Activated T-helper 1 cell treated with Interleukin-2 at 50 U/mL for 16 hours (primary cell): ENCODE measurements at regions not wholly inside any gene's neighbourhood (a gene's known extent, or its start where the extent isn't known, plus 50 kb on each side); places are given as distances from the start of the nearest gene placed in this dataset.

Experiments
- DNase-seq: peaks from one replicate; pipeline ENCODE4 v3.0.0-alpha.2; 2020; ENCODE audit warnings: low read depth

DNA sequence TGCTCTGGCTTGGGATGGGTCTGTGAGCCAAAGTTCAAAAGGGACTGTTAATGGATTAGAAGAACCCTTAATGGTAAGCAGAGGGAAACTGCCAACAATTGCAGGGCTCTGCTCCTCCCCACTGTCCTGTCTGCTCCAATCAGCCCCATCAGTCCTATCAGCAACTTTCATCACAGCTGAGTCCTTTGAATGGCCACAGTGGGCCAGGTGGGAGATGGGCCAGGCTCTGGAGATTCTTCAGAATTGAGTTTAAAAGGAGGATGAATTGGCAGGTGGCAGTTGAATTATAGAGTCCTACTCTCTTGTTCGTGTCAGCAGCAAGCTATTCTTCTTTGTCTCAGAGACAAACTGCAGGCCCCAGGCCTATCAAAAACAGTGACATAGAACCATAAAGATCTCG is 573.9 kb downstream of the EPHA4 start:
- no peak for DNase-seq

DNA sequence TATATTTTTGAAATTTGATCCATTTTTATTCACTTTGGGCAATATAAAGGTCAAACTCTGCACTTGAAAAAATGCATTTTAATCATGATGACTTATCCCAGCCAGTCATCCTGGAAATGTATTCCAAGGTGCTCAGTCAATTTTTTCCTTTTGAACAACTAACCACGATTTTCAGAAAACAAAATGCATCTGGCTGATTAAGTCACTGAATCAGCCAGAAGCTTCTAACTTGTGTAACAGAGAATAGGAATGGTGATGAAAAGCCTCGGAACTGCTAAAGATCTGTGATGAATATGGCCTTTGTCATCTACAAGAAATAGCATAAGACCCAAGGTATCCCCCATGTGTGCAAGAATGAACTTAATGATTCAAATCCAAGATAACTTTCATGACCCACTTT is 572.7 kb downstream of the EPHA4 start:
- no peak for DNase-seq

DNA sequence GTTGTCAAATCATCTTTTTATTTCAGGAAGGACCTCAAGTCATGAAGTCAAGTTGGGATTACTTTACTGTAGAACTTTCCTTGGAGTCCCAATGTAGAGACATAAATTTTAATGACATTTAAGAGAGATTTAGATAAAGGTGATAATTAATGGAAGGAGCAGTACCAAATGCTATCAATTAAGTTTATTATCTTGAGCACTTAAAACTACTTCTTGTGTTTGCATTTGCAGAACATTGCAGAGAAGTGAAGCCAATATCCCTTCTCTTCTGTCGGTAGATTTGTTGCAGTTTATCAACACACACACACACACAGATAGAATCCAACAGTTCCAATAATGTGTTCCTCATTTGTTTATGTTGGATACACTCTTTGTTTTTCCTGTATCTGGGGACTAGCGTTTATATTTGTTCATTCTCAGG is 570.7 kb downstream of the EPHA4 start:
- no peak for DNase-seq

DNA sequence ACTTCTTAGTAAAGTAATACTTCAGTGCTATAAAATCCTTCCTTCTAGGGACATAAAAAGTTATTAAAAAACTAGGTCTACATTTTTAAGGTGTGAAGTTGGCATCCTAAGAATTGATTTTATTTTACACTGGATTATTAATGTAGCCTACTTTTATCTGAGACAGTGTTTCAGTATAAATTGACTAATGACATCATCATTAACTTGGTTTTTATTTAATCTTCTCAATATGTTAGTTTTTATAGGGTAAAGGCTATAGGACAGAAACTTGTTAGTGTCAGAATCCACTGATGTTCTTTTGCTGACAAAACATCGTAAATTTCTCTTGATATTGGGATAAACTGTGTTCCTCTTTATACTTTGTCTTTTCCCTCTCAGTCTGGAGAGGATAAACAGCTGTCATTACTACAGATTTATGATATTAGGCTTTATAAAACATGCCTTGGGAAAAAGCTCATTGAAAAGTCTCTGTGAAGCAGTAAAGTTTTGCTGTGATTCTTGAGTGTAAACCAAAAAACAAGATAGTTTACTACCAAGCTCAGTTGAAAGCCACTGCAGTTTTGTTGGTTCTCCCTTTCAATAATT is 569.9 kb downstream of the EPHA4 start:
- DNase-seq, result no peak

DNA sequence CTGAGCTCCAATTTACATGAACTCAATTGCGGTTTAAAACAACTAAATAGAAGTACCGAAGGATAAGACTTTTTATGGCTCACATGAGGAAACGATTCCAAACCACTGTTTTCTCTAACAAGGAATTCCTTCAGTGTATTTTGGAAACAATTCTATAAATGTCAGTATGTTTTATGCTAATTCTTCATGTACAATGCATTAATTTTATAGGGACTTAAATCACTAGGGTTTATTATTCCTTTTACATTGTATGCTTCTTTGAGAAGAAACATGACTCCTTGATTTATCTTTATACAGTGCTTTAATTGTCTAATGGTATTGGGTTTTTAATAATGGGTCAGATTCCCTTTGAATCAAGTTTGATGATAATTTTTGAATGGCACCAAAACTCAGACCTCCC is 566.8 kb downstream of the EPHA4 start:
- no peak for DNase-seq

DNA sequence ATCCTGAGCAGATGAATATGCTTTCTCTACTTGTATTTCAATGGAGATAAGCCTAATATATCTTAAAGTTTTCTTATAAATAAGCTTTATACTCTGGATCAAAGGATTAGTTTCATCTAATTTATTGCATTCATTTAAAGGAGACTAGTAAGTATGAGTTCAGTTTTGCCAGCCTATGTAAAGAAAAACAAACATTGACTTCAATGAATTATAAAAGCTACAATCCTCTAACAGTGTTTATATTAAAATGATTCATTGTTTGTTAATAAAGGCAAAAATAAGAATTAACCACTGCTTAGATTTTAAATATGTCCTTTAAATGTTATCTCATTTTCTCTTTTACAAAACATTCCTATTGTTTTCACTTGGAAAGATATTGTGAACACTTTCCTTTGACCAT is 566.0 kb downstream of the EPHA4 start:
- DNase-seq, result no peak

DNA sequence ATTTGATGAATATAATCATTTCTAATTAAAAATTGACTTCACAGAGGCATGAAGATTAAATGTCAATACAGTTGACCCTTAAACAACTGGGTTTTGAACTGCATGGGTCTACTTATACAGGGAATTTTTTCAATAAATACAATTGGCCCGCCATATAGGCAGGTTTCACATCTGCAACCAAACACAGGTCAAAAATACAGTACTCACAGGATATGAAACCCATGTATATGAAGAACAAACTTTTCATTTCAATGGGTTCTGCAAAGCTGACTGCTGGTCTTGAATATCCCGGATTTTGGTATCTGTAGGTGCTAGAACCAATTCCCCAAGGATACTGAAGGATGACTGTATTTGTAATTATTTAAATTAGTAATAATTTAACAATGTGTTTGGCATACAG is 555.6 kb downstream of the EPHA4 start:
- DNase-seq, result no peak

DNA sequence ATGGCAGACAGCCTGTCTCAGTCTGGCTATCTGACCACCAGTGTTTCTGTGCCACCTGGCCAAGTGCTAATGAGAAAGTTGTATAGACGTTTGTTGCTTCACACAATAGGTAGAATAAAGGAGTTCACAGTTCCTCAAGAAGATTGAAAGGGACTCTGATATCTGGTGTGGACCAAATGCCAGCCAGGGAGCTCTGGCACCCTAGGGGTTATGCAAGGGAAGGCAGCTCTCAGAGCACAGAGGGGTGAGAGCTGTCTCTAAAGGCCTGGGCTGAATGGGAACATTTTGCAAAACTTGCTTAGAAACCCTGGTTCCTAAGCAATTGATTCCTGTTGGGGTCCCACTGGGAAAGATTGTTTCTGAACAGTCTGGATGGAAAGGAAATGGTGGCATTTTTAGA is 553.8 kb downstream of the EPHA4 start:
- DNase-seq, result no peak

DNA sequence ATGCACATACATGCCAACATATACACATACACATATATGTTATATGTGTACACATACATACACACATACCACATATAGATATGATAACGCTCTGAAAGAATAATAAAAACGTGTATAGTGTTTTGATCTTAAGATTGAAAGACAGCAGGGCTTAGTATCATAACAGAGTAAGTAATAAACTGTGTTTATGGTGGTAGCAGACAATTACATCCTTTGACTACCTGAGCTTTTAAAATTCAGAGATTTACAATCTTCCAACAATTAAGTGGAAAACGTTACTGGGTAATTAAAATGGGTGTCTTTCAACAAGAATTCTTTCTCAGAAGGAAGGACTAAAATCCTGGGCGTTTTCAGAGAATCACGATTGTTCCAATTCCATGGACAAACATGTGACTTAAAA is 552.4 kb downstream of the EPHA4 start:
- DNase-seq, result no peak

DNA sequence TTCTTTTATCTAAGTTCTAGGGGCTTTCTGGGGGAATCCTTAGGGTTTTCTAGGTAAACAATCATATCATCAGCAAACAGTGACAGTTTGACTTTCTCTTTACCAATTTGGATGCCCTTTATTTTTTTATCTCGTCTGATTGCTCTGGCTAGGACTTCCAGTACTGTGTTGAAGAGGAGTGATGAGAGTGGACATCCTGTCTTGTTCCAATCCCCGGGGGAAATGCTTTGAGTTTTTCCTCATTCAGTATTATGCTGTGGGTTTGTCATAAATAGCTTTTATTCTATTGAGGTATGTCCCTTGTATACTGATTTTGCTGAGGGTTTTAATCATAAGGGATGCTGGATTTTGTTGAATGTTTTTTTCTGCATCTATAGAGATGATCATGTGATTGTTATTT is 549.5 kb downstream of the EPHA4 start:
- no peak for DNase-seq

DNA sequence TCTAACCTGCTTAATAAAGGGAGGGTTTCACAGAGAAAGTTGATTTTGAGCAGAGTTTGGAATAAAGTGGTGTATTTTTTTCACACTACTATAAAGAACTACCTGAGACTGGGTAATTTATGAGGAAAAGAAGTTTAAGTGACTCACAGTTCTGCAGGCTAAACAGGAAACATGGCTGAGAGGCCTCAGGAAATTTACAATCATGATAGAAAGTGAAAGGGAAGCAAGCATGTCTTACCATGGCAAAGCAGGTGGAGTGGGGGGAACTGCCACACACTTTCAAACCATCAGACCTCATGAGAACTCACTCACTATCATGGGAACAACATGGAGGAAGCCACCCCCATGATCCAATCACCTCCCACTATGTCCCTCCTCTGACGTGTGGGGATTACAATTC is 546.7 kb downstream of the EPHA4 start:
- DNase-seq, result no peak

DNA sequence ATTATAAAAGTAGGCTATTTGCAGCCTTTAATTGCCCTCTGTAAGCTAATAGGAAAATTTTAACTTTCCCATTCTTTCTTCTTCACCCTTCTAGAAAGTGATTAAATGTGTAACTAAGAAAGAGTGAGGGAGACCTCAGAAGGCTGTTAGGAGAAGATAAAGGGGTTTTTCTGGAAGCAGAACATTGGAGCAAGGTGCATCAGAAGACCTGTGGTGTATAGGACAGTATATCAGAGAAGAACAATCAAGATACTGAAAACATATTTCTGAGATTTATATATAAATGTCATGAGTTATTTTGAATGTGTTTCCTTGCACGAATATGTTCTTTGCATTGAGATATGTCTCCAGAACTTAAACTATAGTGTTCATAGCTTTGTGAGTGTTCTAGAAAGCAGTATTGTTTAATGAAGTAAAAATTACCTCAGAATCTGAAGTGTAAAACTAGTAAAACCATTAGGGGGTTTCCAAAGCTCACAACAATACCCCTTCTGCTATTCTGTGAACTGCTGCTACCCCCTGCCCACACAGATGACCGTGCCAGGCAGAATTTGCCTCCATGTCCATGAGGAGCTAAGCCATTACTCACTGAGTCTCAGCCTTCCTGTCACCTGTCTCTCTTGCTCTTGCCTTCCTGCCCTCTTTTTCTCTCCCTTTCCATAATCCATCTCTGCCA is 537.9 kb downstream of the EPHA4 start:
- no peak for DNase-seq

DNA sequence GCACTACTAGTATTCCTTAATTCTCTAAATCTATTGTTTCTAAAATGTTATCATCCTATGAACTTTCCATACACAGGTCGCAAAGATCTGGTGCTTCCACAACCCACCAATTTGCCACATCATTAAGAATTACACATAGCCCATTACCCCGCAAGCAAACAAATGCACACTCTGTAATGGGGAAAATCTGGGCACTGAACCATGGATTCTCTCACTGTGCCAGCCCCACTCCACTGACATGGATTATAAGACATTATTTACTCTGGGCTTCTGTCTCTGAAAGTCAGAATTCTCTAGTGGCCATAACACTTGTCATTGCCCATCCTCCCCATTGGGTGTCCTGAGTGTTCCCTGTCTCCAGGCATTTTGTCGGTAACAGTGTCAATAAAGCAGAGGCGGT is 537.1 kb downstream of the EPHA4 start:
- DNase-seq, result no peak

DNA sequence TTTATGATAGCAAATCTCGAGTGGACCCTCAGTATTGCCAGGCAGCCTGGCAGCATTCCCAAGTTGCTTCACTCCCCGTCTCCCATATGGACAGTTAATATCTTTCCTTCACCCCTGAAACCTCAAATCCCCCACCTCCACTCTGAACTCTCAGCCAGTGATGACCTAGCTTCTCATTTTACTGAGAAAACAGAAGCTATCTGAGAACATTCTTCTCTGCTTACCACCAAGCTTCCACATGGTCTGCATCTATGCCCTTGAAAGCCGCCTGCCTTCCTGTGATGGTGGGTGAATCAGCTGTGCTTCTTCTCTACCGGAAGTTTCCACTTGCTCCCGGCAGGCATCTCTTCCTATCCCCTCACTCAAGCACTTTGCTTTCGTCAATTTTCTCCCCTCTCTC is 529.2 kb downstream of the EPHA4 start:
- DNase-seq, result no peak

DNA sequence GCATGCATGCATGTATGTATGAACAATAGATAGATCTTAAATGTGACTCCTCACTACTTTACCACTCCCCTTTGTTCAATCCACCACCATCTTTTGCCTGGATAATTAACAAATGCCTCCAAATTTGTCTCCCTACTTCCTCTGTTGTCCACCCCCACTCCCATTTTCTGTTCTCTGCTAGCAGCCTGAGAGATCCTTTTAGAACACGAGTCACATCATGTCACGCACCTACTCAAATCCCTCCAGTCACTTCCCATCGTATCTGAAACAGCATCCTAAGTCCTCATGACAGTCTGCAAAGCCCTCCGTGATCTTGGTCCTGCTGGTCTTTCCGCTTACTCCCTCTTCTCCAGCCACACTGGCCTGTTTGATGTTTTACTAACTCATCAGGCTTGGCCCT is 527.3 kb downstream of the EPHA4 start:
- no peak for DNase-seq

DNA sequence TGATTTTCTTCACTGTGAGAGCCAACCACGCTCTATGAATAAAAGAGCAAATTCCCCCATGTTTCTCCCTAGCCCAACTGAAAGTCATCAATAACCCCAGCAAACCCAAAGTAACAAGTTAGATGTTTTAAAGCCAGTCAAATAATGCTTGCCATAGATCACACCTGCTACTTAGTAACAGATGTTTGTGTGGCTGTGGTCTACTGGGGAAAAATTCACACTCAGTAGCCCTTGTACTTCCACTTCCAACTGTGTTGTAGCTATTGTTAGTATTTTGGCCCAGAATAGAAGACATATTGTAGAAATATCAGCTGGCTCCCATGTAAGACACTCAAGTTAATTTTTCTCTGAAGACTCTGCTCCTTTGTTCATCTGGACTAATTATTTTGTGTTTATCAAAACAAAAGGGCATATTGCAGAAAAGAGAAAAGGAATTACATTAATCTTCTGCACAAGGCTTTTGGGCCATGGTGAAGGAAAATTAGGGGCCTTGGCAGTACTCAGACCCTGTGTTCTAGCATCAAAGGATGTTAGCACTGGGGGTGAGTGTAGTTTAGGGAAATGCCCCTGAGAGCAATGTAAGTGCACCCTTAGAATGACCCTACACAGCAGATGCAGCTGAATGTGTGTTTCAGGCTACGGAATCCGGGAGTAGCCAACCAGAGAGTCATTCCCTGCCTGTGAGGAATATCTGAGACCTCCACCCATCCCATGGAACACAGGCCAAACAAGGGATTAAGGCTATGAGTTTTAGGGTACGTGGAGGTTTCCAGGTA is 521.9 kb downstream of the EPHA4 start:
- DNase-seq, result no peak

DNA sequence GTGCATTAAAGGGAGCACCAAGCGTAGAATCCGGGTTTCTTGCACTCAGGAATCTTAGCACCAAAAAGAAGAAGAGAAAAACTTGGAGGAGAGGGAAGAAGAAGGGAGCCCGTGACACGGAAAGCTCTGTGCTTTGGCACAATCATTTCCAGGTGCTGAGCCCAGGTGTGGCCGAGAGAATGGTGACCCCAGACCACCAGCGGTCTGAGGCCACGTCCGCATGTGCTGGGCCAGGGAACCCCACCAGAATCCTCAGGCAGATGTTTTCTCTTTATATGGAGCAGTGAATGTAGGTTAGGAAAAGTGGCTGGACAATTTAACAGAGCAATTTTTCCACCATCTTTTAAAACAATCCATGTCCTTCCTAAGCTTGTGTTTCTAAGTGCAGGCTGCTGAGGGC is 520.9 kb downstream of the EPHA4 start:
- DNase-seq, result no peak

DNA sequence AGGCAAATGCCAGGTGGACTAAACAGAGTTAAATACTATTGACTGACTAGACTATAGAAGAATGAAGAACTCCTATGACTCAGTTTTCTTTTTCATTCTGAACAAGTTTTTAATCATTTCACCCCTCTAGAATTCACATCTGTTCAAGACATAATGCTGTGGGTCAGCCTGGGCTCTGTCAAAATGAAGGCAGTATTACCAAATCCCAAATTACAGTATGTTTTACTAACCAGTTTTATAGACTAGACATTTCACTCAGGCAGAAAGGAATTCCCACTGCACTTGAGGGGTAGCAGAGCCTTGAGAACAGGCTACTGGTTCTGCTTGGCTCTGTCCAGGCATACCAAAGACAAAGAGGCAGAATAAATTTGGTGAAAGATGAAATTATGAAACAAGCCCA is 511.7 kb downstream of the EPHA4 start:
- DNase-seq, result no peak

DNA sequence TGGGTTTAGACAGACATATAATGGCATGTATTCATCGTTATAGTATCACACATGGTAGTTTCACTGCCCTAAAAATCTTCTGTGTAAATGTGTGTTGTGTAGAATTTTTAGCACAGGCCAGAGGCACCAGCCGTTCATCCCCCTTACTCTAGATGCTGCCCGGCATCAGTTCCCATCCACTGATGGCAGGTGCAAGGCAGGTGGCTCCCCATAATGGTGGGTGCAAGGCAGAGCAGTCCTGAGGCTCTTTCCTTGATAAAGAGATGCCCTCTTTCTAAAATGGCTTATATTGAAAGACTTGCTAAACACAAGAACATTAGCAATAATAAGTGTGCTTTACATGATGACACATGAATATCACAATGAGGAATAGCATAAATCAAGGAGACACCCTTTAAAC is 508.5 kb downstream of the EPHA4 start:
- no peak for DNase-seq

DNA sequence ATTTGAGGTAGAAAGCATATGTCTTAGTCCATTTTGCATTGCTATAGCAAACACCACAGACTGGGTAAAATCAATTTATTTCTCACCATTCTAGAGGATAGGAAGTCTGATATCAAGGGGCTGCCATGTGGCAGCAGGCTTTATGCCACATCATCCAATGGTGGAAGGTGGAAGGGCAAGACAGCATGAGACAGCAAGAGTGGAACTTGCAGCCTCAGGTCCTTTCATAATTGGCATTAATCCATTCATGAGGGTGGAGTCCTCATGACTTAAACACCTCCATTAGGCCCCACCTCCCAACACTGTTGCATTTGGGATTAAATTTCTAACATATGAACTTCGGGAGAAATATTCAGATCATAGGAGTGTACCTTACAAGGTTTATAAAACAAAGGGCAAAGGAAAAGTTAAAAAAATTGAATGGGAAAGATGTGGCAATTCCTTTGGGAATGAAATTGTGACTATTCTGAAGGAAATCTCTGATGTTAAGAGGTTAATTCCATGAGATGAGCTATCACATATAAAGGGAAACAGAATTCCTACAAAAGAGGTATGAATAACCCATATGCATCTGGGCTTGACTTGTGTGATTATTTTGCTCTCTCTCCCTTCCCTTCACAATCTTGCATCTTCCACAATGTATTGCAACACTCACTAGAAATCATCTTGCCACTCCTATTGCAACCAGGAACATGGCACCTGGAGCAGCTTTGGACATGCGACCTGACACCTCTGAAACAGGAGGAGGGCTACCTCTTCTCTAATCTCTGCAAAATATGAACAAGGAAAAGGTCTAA is 507.8 kb downstream of the EPHA4 start:
- no peak for DNase-seq

DNA sequence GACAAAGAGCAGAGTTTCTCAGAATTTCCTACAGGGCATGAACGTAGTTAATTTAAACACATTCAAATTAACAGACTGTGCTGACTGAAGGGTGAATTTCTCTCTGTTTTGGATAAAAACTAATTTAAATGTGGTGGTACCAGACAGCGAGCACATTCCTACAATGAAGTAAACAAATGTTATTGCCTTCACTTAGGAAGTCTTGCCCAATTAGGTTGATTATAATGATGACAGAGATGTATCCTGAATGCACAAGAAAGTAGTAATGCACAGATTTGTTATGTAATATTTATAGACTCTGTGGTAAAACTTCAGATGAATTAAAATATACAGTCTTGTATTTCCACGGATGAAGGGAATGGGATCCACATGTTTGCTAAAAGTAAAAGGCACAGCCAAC is 507.2 kb downstream of the EPHA4 start:
- no peak for DNase-seq

DNA sequence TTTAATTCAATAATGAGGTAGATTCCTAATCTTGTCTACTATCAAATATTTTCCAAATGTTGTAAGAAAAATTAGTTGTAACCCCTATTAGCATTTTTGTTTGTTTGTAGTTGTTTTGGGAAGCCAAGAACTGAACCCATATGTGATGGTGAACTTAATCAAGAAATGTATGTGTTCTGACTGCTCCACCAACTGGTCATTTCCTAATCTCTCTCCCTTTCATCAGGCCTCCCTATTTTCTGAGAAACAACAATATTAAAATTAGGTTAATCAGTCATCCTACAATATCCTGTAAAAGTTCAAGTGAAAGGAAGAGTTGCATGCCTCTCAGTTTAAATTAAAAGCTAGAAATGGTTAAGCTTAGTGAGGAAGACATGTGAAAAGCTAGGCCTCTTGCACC is 504.0 kb downstream of the EPHA4 start:
- no peak for DNase-seq

DNA sequence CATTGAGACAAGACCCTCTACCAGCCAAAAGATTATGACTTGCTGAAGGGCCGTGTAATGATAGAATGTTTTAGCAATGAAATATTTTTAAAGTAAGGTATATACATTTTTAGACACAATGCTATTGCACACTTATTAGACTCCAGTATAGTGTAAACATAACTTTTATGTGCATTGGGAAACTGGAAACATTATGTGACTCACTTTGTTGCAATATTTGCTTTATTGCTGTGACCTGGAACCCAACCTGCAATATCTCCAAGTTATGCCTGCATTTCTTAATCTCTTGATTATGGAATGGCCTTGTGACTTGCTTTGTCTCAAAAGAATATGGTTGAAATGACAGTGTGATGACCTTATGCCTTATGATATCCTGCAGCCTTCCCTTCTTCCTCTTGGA is 502.0 kb downstream of the EPHA4 start:
- no peak for DNase-seq
